GM12878 (cell line): ENCODE measurements at regions not wholly inside any gene's neighbourhood (a gene's known extent, or its start where the extent isn't known, plus 50 kb on each side); places are given as distances from the start of the nearest gene placed in this dataset.

Source experiments
- ATAC-seq: fragments of 200-7000 bp; cut with Tn5 transposase; 3 replicates; pipeline ENCODE4 v1.9.1; 2020; ENCODE audit warnings: mild to moderate bottlenecking, moderate library complexity
- BruUV-seq: library from RNA; stranded (reverse); fragments of 400-500 nt; replicated peaks from 2 replicates; lab custom pipeline; 2021; lab: Mats Ljungman, UMichigan
- CTCF ChIA-PET: fragments of 300-600 bp; sonication (Branson Sonifier 250); formaldehyde crosslinking; extraction: SDS; loops from one replicate; lab custom pipeline; 2021; ENCODE audit warnings: inconsistent platforms; lab: Yijun Ruan, JAX
- POLR2A ChIA-PET: fragments of 350-600 bp; formaldehyde crosslinking; extraction: SDS; loops from one replicate; lab custom pipeline; 2021; ENCODE audit warnings: inconsistent platforms; lab: Charles Lee
- RAD21 ChIA-PET: fragments of 300-600 bp; sonication (Branson Sonifier 250); formaldehyde crosslinking; loops from one replicate; lab custom pipeline; 2023; ENCODE audit warnings: antibody characterized with exemption; ENCODE audit not compliant: unreplicated experiment; lab: Charles Lee
- SMC1A ChIA-PET: fragments of 300-600 bp; sonication (Branson Sonifier 250); formaldehyde crosslinking; loops from one replicate; lab custom pipeline; 2023; ENCODE audit not compliant: unreplicated experiment, uncharacterized antibody; lab: Charles Lee
- DNase-seq: peaks from one replicate; pipeline ENCODE4 v3.0.0-alpha.2; 2011; ENCODE audit warnings: low read depth, low spot score
- FAIRE-seq: peaks from 3 replicates; lab custom pipeline; 2011; peaks lifted over from hg19 to GRCh38; lab: Jason Lieb, UNC
- H2AFZ ChIP-seq: 2 replicates; pipeline ENCODE4 v1.6.0; 2011; ENCODE audit warnings: low read depth, low read length, control low read depth; ENCODE audit not compliant: control insufficient read depth
- H3K27ac ChIP-seq: 2 replicates; pipeline ENCODE4 v1.5.1; 2011; ENCODE audit warnings: control low read depth; ENCODE audit not compliant: control insufficient read depth, insufficient read depth
- H3K27me3 ChIP-seq, 2 experiments: replicated peaks in 1 of 2; 2 replicates each; pipeline versions ENCODE4 v1.6.0 to v1.6.1; 2011; ENCODE audit warnings: low read length in 1 of 2; ENCODE audit not compliant: control insufficient read depth in 2 of 2, insufficient read depth in 2 of 2
- H3K36me3 ChIP-seq, 2 experiments: 2 replicates each; pipeline ENCODE4 v1.5.1; 2011; ENCODE audit warnings: low read length in 1 of 2; ENCODE audit not compliant: control insufficient read depth in 2 of 2, insufficient read depth in 2 of 2
- H3K4me1 ChIP-seq: 2 replicates; pipeline ENCODE4 v1.6.1; 2011; ENCODE audit warnings: mild to moderate bottlenecking, low read length, moderate library complexity, mixed read lengths; ENCODE audit not compliant: control insufficient read depth, insufficient read depth
- H3K4me2 ChIP-seq: 2 replicates; pipeline ENCODE4 v1.6.0; 2011; ENCODE audit warnings: control low read depth; ENCODE audit not compliant: control insufficient read depth, insufficient read depth
- H3K4me3 ChIP-seq: fragments of 200-600 bp; sonication (generic); 2 replicates; pipeline ENCODE4 v1.5.1; 2016
- H3K79me2 ChIP-seq: 2 replicates; pipeline ENCODE4 v1.6.0; 2011; ENCODE audit warnings: low read length; ENCODE audit not compliant: control insufficient read depth, insufficient read depth
- H3K9ac ChIP-seq: 2 replicates; pipeline ENCODE4 v1.8.0; 2011; ENCODE audit warnings: low read length, control low read depth, mixed read lengths; ENCODE audit not compliant: control insufficient read depth, insufficient read depth
- H3K9me3 ChIP-seq: replicated peaks from 3 replicates; pipeline ENCODE4 v1.5.1; 2011; ENCODE audit warnings: mild to moderate bottlenecking, low read length; ENCODE audit not compliant: control insufficient read depth, insufficient read depth
- H4K20me1 ChIP-seq: 2 replicates; pipeline ENCODE4 v1.6.0; 2011; ENCODE audit not compliant: control insufficient read depth, insufficient read depth
- CREM ChIP-seq: IDR thresholded peaks from 2 replicates; pipeline ENCODE4 v1.6.1; 2014; ENCODE audit warnings: antibody characterized with exemption, low read depth
- RELA ChIP-seq: fragments of 450-650 bp; IDR thresholded peaks from 2 replicates; pipeline ENCODE4 v1.8.0; 2014; ENCODE audit warnings: borderline replicate concordance; ENCODE audit not compliant: partially characterized antibody
- SRF ChIP-seq, 2 experiments: IDR thresholded peaks; 2 replicates each; pipeline ENCODE4 v1.6.1; 2011; ENCODE audit warnings: low read depth in 2 of 2, low read length in 2 of 2, mild to moderate bottlenecking in 1 of 2, moderate library complexity in 1 of 2
- WGBS: methylation state at CpG from one replicate; pipeline ENCODE4 v1.1.6; 2016; ENCODE audit warnings: low lambda C conversion rate; ENCODE audit not compliant: insufficient replicate concordance, insufficient coverage; ENCODE audit errors: missing lambda C conversion rate; 5-methylcytosine and 5-hydroxymethylcytosine counted together
- in situ Hi-C: fragments of 300-500 bp; cut with MboI; formaldehyde crosslinking; loops from 9 replicates; pipeline ENCODE4 v1.14.3; 2018; ENCODE audit warnings: mixed read lengths
- intact Hi-C: fragments of 100-400 bp; cut with micrococcal nuclease; formaldehyde crosslinking; loops from one replicate; pipeline ENCODE4 v1.14.2; 2022; ENCODE audit not compliant: unreplicated experiment

DNA sequence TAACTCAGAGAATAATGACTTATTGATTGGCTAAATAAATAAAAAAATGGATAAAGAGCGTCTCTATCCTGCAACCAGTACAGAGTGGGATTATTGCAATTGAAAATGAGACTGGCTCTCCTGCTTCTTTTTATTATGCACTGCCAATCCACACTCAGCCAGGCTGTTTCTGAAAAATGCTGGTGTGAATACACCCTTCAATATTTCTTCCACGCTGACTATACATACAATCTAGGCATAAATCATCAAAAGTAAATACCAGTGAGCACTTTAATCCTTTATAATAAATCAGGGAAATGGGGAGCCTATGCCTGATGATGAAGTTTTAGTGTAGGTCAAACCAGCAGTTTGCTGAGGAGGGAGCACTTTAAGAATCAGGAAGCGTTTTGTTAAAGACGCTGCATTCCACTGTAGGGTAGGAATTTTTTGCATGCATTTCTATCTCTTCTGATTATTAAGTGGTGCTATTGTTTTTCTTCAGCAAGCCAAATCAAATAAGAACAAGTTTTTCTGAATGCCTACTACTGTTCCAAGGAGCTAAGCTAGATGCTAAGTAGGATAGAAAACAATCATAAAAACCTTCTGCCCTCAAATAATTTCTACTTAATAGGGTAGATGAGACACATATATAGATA, 781.5 kb downstream of the TBL1XR1 start:
- no peak for ATAC-seq
- H3K4me3 ChIP-seq = no peak overlapping the region
- ChIA-PET POLR2A (no interaction called here), RAD21 (no interaction called here), SMC1A (no interaction called here), CTCF (no interaction called here)
- no peaks in the 10 kb centered on the region for H3K27me3 ChIP-seq
- DNase-seq = no peak
- no TSS peak for BruUV-seq
- in situ Hi-C loops (no loop called here), intact Hi-C loops (no loop called here)
- no peaks in the 10 kb centered on the region for H3K79me2 ChIP-seq
- H4K20me1 ChIP-seq = no peaks in the 10 kb centered on the region
- no peak overlapping the region for H3K4me2 ChIP-seq
- no peaks in the 10 kb centered on the region for H3K36me3 ChIP-seq
- no peak for FAIRE-seq
- WGBS = 23% methylated on average over 4 of the region's 4 CpGs
- no peak overlapping the region for H2AFZ ChIP-seq
- H3K27ac ChIP-seq = no peak overlapping the region
- H3K9ac ChIP-seq = no peak overlapping the region
- H3K9me3 ChIP-seq = no peaks in the 10 kb centered on the region
- H3K4me1 ChIP-seq = no peaks in the 10 kb centered on the region
- TF ChIP-seq CREM (no peak), SRF (IDR thresholded peaks at IDR 0.05; ENCODE audit: low read depth in 2 of 2, low read length in 2 of 2) (no peak)

DNA sequence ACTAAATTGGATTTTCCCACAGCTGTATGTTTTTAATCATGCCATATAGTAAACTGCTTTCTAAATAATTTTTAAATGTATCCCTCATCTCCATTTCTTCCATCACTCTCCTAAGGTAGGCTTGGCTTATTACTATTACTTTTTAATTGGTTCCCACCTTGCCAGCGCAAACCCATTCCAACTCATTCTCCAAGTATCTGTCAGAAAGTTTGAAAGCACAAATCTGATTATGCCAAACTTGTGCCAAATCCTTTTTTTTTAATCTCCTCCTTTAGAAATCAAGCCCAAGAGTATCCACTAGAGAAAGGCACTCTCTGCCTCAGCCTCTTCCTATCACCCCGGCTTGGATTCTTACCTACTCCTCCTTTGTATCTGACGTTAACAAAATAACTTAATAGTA, 784.5 kb downstream of the TBL1XR1 start:
- Histone ChIP-seq H3K36me3 (no peaks in the 10 kb centered on the region), H3K4me3 (no peak overlapping the region), H3K4me2 (no peak overlapping the region), H3K9ac (no peak overlapping the region), H3K9me3 (no peaks in the 10 kb centered on the region), H3K4me1 (no peaks in the 10 kb centered on the region), H3K27ac (no peak overlapping the region), H2AFZ (no peak overlapping the region), H4K20me1 (no peaks in the 10 kb centered on the region)
- DNase-seq (no peak), FAIRE-seq (no peak)
- in situ Hi-C loops = no loop called here
- 23% methylated on average over 3 of the region's 3 CpGs for WGBS
- no peak for TF ChIP-seq RELA
- TF ChIP-seq, all 136 proteins: peak for 0
- CTCF ChIA-PET = interaction anchor here (0.7 to 2.0 kb wide), 2 partner anchors 9 to 72 kb away, joined by 3 to 4 read pairs; no protein-coding TSS in a partner anchor
- Histone ChIP-seq H3K79me2 (no peaks in the 10 kb centered on the region), H3K27me3 (no peaks in the 10 kb centered on the region)
- no TSS peak for BruUV-seq
- SMC1A ChIA-PET = no interaction called here
- no peak for ATAC-seq
- POLR2A ChIA-PET = interaction anchor here (0.5 kb wide), 1 partner anchor 69 kb away, joined by 3 read pairs; no protein-coding TSS in a partner anchor
- intact Hi-C loops = no loop called here
- RAD21 ChIA-PET = no interaction called here
